HFFc6 (cell line): ENCODE measurements at regions not wholly inside any gene's neighbourhood (a gene's known extent, or its start where the extent isn't known, plus 50 kb on each side); places are given as distances from the start of the nearest gene placed in this dataset.

Experiments
- DNase-seq: peaks from one replicate; pipeline ENCODE4 v3.0.0-alpha.2; 2018
- H3K27ac Mint-ChIP-seq: 2 replicates; pipeline ENCODE4 v1.8.0; 2020; ENCODE audit warnings: mild to moderate bottlenecking, mixed read lengths
- H3K27me3 Mint-ChIP-seq: 2 replicates; pipeline ENCODE4 v1.8.0; 2021; ENCODE audit warnings: mild to moderate bottlenecking, moderate library complexity, mixed read lengths; ENCODE audit not compliant: insufficient read depth
- H3K36me3 Mint-ChIP-seq: 2 replicates; pipeline ENCODE4 v1.8.0; 2021; ENCODE audit warnings: low read depth, mixed read lengths
- H3K4me1 Mint-ChIP-seq: 2 replicates; pipeline ENCODE4 v1.8.0; 2020; ENCODE audit warnings: low read depth, mixed read lengths
- H3K4me3 Mint-ChIP-seq: 2 replicates; pipeline ENCODE4 v1.8.0; 2020; ENCODE audit warnings: mild to moderate bottlenecking, moderate library complexity, mixed read lengths
- H3K9me3 Mint-ChIP-seq: 2 replicates; pipeline ENCODE4 v1.8.0; 2020; ENCODE audit warnings: mild to moderate bottlenecking, mixed read lengths
- CTCF ChIP-seq: fragments of 200-600 bp; sonication (generic); IDR thresholded peaks from 2 replicates; pipeline ENCODE4 v1.5.0; 2021; ENCODE audit warnings: antibody characterized with exemption, mild to moderate bottlenecking

GRCh38 chr4:186481998-186482790 lies 73.2 kb downstream of the MTNR1A start:
- DNase-seq: no peak
- Mint-ChIP-seq H3K9me3 (no peaks in the 10 kb centered on the region), H3K4me1 (peaks cover 10% of the 10 kb centered on the region; the same call in 1 of the 2 replicates), H3K36me3 (no peaks in the 10 kb centered on the region), H3K27me3 (peaks cover 14% of the 10 kb centered on the region), H3K4me3 (no peak overlapping the region), H3K27ac (no peak overlapping the region)
- no peak for TF ChIP-seq CTCF

GRCh38 chr4:186475202-186475601 lies 80.2 kb downstream of the MTNR1A start:
- Mint-ChIP-seq H3K27me3 (peaks cover 12% of the 10 kb centered on the region), H3K4me3 (no peak overlapping the region), H3K4me1 (no peaks in the 10 kb centered on the region), H3K36me3 (no peaks in the 10 kb centered on the region), H3K27ac (no peak overlapping the region), H3K9me3 (no peaks in the 10 kb centered on the region)
- TF ChIP-seq CTCF: no peak
- DNase-seq: no peak

- no peak overlapping the region for H3K4me3 Mint-ChIP-seq
- peaks cover 17% of the 10 kb centered on the region for H3K27me3 Mint-ChIP-seq
- no peaks in the 10 kb centered on the region for H3K9me3 Mint-ChIP-seq
- no peaks in the 10 kb centered on the region for H3K4me1 Mint-ChIP-seq
- no peak overlapping the region for H3K27ac Mint-ChIP-seq
- H3K36me3 Mint-ChIP-seq: no peaks in the 10 kb centered on the region
- TF ChIP-seq CTCF: no peak
- DNase-seq: no peak
These were observed 81.4 kb downstream of the MTNR1A start for GRCh38 chr4:186473933-186474332.

- Mint-ChIP-seq H3K4me3 (no peak overlapping the region), H3K4me1 (no peaks in the 10 kb centered on the region), H3K36me3 (no peaks in the 10 kb centered on the region), H3K9me3 (no peaks in the 10 kb centered on the region), H3K27me3 (peaks cover 17% of the 10 kb centered on the region), H3K27ac (no peak overlapping the region)
- peak; percentile 38 for DNase-seq
- TF ChIP-seq CTCF: peak; percentile 87
These were observed 82.4 kb downstream of the MTNR1A start for GRCh38 chr4:186472948-186473347.

- H3K27me3 Mint-ChIP-seq: peaks cover 20% of the 10 kb centered on the region
- no peak for DNase-seq
- H3K36me3 Mint-ChIP-seq: no peaks in the 10 kb centered on the region
- no peak for TF ChIP-seq CTCF
- H3K27ac Mint-ChIP-seq: no peak overlapping the region
- no peaks in the 10 kb centered on the region for H3K9me3 Mint-ChIP-seq
- H3K4me1 Mint-ChIP-seq: no peaks in the 10 kb centered on the region
- no peak overlapping the region for H3K4me3 Mint-ChIP-seq
These were observed 83.9 kb downstream of the MTNR1A start for GRCh38 chr4:186471441-186471840.
